ENCODE measurements at regions not wholly inside any gene's neighbourhood (a gene's known extent, or its start where the extent isn't known, plus 50 kb on each side); places are given as distances from the start of the nearest gene placed in this dataset.

DNA sequence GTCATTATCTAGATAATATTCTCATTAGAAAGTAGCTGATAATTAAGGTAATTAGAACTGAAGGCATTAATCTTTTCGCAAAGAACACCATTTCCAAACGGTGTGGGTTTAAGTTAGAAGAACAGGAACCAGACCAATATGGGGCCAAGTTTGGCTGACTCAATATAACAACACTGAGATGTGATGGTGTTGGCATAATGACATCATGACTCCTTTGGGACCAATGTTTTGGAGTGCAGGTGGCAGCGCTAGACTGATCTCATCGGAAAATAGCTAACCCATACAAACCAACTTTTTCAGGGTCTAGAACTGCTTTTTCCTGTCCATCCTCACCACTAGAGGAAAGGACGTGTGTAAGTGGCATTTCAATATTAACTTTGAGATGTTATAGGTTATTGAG, 1171.7 kb upstream of the ZEB2 start:
- CTCF ChIA-PET = no interaction called here
- no TSS peak for BruUV-seq (replicated peaks)

DNA sequence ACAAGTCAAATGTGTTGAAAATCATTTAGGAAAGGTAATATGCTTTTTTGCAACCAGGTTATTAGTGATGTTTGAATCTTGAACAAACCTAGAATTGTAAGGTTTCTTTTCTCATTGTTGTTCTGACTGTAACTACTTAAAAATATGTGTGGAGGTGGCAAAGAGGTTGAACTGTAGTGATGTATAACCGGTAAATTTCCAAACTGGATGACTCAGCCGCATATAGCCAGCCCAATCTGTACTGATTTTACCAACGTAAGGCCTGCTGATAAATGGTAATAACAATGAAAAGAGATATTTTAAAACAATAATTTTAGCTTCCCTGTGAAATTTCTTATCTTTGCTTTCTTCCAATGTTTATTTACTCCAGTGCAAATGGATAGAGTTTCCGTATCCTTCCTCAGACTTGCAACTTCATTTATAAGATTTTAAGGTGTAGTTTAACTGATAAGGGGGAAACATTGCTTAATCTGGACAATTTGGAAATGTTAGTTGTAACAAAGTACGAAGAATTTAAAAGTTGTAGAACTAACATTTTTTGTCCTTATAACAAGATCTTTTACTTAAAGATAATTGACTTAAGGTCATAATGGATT, 1170.4 kb upstream of the ZEB2 start:
- Histone ChIP-seq H3K27me3 (ENCODE audit: low read length) (no peaks in the 10 kb centered on the region), H4K20me1 (ENCODE audit: low read length) (no peaks in the 10 kb centered on the region), H3K4me1 (ENCODE audit: insufficient read depth, low read length) (peaks cover 49% of the 10 kb centered on the region), H3K79me2 (ENCODE audit: low read length) (no peaks in the 10 kb centered on the region), H3K9me3 (ENCODE audit: low read length) (no peaks in the 10 kb centered on the region), H3K4me2 (ENCODE audit: low read length) (no peak overlapping the region), H3K36me3 (ENCODE audit: low read depth, low read length) (no peaks in the 10 kb centered on the region), H3K4me3 (ENCODE audit: low read length) (no peak overlapping the region), H3F3A (ENCODE audit: low read length, unreplicated experiment) (peaks cover 6% of the 10 kb centered on the region), H3K27ac (ENCODE audit: low read length) (no peak overlapping the region), H3K9ac (ENCODE audit: low read length) (no peak overlapping the region), H3K9me2 (replicated peaks; ENCODE audit: low read length) (no peaks in the 10 kb centered on the region), H2AFZ (ENCODE audit: low read length) (no peak overlapping the region)
- ATAC-seq = no peak
- ChIA-PET CTCF (no interaction called here), POLR2A (ENCODE audit: unreplicated experiment) (no interaction called here)
- DNase-seq = no peak
- TF ChIP-seq EZH2phosphoT487 (IDR thresholded peaks at IDR 0.05; ENCODE audit: borderline replicate concordance, low read length) (no peak), EZH2 (IDR thresholded peaks at IDR 0.05; ENCODE audit: low read length, unreplicated experiment) (no peak)
- TF ChIP-seq, protein P1, sequence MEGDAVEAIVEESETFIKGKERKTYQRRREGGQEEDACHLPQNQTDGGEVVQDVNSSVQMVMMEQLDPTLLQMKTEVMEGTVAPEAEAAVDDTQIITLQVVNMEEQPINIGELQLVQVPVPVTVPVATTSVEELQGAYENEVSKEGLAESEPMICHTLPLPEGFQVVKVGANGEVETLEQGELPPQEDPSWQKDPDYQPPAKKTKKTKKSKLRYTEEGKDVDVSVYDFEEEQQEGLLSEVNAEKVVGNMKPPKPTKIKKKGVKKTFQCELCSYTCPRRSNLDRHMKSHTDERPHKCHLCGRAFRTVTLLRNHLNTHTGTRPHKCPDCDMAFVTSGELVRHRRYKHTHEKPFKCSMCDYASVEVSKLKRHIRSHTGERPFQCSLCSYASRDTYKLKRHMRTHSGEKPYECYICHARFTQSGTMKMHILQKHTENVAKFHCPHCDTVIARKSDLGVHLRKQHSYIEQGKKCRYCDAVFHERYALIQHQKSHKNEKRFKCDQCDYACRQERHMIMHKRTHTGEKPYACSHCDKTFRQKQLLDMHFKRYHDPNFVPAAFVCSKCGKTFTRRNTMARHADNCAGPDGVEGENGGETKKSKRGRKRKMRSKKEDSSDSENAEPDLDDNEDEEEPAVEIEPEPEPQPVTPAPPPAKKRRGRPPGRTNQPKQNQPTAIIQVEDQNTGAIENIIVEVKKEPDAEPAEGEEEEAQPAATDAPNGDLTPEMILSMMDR (conservative IDR thresholded peaks at IDR 0.05; ENCODE audit: low read depth, low read length) = no peak
- no TSS peak for BruUV-seq (replicated peaks)
- intact Hi-C loops (cut with micrococcal nuclease) = loop anchor here (5.0 kb wide), 1 partner anchor 73 kb away; no protein-coding TSS in a partner anchor

More for the DNA sequence above, 1171.7 kb upstream of the ZEB2 start:
- no peaks in the 10 kb centered on the region for H3K27me3 ChIP-seq (ENCODE audit: low read length)
- ATAC-seq (no peak), DNase-seq (no peak)
- intact Hi-C loops (cut with micrococcal nuclease) = loop anchor here (5.0 kb wide), 1 partner anchor 74 kb away; no protein-coding TSS in a partner anchor
- H3K4me1 ChIP-seq (ENCODE audit: insufficient read depth, low read length) = peaks cover 35% of the 10 kb centered on the region
- POLR2A ChIA-PET (ENCODE audit: unreplicated experiment) = no interaction called here
- H2AFZ ChIP-seq (ENCODE audit: low read length) = no peak overlapping the region
- no peaks in the 10 kb centered on the region for H3K9me3 ChIP-seq (ENCODE audit: low read length)
- no peaks in the 10 kb centered on the region for H3K9me2 ChIP-seq (replicated peaks; ENCODE audit: low read length)
- peaks cover under 1% of the 10 kb centered on the region for H3F3A ChIP-seq (ENCODE audit: low read length, unreplicated experiment)
- no peak overlapping the region for H3K4me3 ChIP-seq (ENCODE audit: low read length)
- no peak overlapping the region for H3K4me2 ChIP-seq (ENCODE audit: low read length)
- TF ChIP-seq EZH2phosphoT487 (IDR thresholded peaks at IDR 0.05; ENCODE audit: borderline replicate concordance, low read length) = no peak
- TF ChIP-seq, protein P1 (conservative IDR thresholded peaks at IDR 0.05; ENCODE audit: low read depth, low read length) = no peak
- TF ChIP-seq EZH2 (IDR thresholded peaks at IDR 0.05; ENCODE audit: low read length, unreplicated experiment) = no peak
- no peaks in the 10 kb centered on the region for H4K20me1 ChIP-seq (ENCODE audit: low read length)
- H3K36me3 ChIP-seq (ENCODE audit: low read depth, low read length) = no peaks in the 10 kb centered on the region
- H3K9ac ChIP-seq (ENCODE audit: low read length) = no peak overlapping the region
- H3K27ac ChIP-seq (ENCODE audit: low read length) = no peak overlapping the region
- H3K79me2 ChIP-seq (ENCODE audit: low read length) = no peaks in the 10 kb centered on the region

DNA sequence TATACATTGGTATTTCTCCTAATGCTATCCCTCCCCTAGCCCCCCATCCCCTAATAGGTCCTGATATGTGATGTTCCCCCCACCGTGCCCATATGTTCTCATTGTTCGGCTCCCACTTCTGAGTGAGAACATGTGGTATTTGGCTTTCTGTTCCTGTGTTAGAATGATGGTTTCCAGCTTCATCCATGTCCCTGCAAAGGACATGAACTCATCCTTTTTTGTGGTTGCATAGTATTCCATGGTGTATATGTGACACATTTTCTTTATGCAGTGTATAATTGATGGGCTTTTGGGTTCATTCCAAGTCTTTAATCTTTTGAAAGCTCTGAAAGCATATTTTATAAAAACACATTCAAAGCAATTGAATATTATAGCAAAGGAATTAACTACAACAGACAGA, 1169.4 kb upstream of the ZEB2 start:
- no peaks in the 10 kb centered on the region for H3K27me3 ChIP-seq (ENCODE audit: low read length)
- TF ChIP-seq EZH2 (IDR thresholded peaks at IDR 0.05; ENCODE audit: low read length, unreplicated experiment) (no peak), EZH2phosphoT487 (IDR thresholded peaks at IDR 0.05; ENCODE audit: borderline replicate concordance, low read length) (no peak)
- TF ChIP-seq, protein P1 (conservative IDR thresholded peaks at IDR 0.05; ENCODE audit: low read depth, low read length) = no peak

More for the DNA sequence above, 1169.4 kb upstream of the ZEB2 start:
- Histone ChIP-seq H4K20me1 (ENCODE audit: low read length) (no peaks in the 10 kb centered on the region), H3K79me2 (ENCODE audit: low read length) (no peaks in the 10 kb centered on the region), H3F3A (ENCODE audit: low read length, unreplicated experiment) (peaks cover 6% of the 10 kb centered on the region), H3K27ac (ENCODE audit: low read length) (no peak overlapping the region), H3K4me3 (ENCODE audit: low read length) (no peak overlapping the region), H3K9me2 (replicated peaks; ENCODE audit: low read length) (no peaks in the 10 kb centered on the region), H3K9ac (ENCODE audit: low read length) (no peak overlapping the region), H2AFZ (ENCODE audit: low read length) (no peak overlapping the region), H3K4me1 (ENCODE audit: insufficient read depth, low read length) (peaks cover 55% of the 10 kb centered on the region), H3K36me3 (ENCODE audit: low read depth, low read length) (no peaks in the 10 kb centered on the region), H3K4me2 (ENCODE audit: low read length) (no peak overlapping the region), H3K9me3 (ENCODE audit: low read length) (no peaks in the 10 kb centered on the region)
- no TSS peak for BruUV-seq (replicated peaks)
- DNase-seq (no peak), ATAC-seq (no peak)
- ChIA-PET CTCF (no interaction called here), POLR2A (ENCODE audit: unreplicated experiment) (no interaction called here)
- intact Hi-C loops (cut with micrococcal nuclease) = no loop called here

Measured in PC-3 (cell line).